HG03025 (cell line): ENCODE measurements at regions not wholly inside any gene's neighbourhood (a gene's known extent, or its start where the extent isn't known, plus 50 kb on each side); places are given as distances from the start of the nearest gene placed in this dataset.

Experiments
- ATAC-seq: cut with Tn5 transposase; IDR thresholded peaks from one replicate; pipeline ENCODE4 v1.9.1; 2021; ENCODE audit warnings: mild to moderate bottlenecking, moderate library complexity; ENCODE audit not compliant: unreplicated experiment, low FRiP score

DNA sequence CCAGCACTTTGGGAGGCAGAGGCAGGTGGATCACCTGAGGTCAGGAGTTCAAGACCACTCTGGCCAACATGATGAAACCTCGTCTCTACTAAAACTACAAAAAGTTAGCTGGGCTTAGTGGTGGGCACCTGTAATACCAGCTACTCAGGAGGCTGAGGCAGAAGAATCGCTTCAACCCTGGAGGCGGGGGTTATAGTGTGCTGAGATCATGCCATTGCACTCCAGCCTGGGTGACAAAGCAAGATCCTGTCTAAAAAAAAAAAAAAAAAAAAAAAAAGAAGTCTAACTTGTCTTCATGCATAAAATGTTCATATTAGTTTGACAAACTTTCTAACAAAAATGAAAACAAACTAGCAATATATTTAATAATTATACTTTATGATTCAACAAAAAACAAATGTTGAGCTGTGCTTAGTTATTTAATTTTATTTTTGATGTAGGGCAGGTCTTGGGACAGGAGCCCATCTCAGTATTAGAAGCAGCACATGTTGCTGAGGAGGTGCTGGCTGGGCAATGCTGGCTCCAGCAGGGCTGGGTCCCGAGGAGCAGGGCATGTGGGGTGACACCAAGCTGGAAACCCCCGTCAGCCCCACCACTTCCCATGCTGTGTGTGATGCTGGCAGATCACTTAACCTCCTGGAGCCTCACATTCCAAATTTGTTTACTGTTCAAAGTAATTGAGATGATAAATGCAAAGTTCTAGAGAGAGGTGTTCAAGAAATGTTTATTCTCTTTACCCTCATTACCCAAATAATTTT is 335.3 kb upstream of the KLF6 start:
- ATAC-seq: no peak

DNA sequence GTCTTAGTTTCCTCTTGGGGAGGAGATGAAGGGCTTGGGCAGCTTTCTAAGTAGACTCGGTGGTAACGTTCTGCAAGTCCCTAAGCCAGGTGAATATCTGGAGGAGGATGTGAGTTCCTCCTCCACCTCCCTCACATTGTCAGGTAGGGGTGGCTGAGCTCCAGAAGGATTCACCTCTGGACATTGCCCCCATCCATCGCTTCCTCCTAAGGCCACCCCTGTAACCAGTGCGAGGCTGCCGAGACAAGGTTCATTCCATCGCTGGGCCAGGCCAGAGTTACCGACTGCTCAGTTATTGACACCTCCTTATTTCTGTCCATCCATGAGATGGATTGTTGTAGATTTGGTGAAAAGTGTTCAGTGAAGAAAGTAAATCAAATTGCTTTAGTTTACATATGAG is 334.1 kb upstream of the KLF6 start:
- no peak for ATAC-seq

DNA sequence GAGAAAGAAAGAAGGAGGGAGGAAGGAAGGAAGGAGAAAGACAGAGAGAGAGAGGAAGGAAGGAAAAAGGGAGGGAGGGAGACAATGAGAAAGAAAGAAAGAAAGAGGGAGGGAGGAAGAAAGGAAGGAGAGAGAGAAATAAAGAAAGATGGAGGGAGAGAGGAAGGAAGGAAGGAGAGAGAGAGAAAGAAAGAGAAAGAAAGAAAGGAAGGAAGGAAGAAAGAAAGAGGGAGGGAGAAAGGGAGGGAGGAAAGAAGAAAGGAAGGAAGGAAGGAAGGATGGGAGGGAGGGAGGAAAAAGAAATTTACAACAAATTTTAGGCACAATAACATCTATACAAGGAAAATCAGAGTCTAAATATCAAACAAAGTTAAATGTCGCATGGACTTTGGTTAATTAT is 332.6 kb upstream of the KLF6 start:
- ATAC-seq: no peak

DNA sequence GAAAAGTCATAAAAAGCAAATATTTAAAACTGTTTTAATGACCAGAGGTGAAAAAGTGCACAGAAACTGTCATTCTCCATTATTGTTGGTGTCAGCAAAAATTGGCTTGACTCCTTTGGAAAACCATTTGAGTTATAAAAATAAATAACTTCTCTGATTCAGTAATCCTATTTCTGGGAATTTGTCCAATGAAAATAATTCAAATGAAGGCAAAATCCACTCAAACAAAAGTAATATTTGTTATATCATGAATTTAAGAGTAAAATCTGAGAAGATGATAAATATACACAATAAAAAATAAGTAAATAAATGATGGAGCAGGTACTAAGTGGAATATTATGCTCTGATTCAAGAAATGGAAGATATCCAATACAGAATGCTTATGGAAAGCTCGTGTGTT is 326.6 kb upstream of the KLF6 start:
- no peak for ATAC-seq

DNA sequence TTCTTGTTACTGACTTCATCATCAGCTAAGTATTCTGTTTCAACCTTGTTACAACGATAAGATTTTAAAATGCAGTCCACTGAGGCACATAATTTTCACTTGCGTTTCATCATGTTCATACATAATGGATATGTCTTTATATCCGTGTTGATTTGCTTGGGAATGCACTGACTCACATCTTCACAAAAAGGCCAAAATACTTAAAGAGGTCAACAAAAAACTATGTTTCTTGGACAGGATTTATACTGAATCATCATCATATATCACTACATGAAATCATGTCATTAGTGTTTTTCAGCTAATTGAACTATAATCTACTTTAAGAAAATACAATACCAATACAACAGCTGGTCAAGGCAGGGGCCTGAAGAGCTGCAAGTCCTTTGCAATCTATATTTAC is 324.5 kb upstream of the KLF6 start:
- no peak for ATAC-seq

DNA sequence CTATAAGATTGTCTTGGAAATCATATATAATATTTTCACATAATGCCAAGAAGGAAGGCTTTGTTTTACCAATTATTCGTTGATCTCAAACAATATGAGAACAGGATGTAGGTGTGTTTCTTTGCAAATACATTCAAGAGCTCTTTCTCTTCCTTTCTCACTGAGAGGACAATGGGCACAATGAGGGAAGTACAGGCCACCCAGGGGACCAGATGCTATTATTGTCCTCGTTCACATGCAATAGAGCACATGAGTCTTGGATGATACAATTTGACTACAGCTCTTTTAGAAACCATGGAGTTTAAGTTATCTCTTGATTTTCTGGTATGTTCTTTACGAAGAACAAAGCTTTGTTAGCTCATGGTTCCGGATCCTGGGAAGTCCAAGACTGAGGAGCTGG is 323.7 kb upstream of the KLF6 start:
- ATAC-seq: no peak

DNA sequence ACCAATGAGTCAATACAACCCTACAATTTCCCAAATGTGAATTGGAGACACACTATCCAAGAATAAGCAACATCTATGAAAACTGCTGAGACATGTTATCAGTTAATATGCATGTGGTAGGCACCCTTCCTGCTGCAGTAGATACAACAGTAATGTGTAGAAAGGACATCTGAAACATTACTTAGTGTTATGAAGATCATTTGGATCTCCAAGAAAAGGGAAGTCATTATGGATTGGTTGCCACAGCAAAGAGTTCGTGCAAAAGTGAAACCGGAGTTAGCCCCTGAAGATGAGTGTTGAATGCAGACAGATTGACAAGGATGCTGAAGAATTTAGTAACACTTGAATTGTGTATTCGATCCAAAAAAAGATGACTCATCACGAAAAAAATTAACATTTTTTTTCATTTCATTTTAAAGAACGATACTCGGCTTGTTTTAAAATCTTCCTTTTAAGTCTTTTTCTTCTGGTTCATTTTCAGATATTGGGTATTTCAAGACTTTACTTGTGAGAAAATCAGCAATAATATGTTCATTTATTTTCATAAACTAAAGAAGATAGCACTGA is 322.4 kb upstream of the KLF6 start:
- no peak for ATAC-seq

DNA sequence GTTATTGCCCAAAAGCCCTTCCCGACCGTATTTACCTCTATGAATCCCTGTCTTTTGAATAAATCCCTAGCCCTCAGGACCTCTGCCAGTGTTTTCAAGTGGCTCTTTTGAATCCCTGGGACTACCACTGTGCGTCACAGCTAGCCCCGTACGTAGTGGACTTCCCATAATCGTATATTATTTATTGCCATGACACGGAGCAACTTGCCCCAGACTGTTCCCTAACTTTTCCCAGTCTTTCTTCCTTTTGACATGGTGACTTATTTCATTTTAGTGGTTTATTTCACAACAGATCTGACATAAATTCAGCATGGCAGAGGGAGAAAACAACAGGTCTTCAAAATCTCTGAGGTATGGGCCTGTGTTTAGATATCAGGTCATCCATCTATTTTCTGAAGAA is 318.6 kb upstream of the KLF6 start:
- no peak for ATAC-seq

DNA sequence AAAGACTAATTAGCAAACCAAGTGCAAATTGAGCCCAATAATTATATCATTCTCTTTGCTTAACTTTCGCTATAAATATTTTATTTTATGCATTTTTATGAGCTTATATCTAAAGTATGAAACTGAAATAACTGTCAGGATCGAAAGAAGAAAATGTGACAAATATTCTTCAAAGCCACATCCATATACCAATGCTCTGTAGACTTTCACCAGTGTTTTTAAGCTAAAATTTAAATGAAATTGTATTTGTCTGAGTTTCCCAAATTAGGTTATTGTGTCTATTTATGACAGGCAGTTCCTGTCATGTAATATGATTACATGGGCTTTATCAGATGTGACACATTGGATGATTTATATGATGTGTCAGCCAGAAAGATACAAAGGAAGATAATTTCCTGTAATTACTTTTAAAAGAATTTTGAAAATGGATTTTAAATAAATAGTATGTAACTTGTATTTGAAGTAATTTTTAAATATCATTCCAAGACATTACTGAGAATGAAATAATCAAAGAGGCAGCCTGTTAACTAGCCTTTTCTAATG is 317.9 kb upstream of the KLF6 start:
- no peak for ATAC-seq

DNA sequence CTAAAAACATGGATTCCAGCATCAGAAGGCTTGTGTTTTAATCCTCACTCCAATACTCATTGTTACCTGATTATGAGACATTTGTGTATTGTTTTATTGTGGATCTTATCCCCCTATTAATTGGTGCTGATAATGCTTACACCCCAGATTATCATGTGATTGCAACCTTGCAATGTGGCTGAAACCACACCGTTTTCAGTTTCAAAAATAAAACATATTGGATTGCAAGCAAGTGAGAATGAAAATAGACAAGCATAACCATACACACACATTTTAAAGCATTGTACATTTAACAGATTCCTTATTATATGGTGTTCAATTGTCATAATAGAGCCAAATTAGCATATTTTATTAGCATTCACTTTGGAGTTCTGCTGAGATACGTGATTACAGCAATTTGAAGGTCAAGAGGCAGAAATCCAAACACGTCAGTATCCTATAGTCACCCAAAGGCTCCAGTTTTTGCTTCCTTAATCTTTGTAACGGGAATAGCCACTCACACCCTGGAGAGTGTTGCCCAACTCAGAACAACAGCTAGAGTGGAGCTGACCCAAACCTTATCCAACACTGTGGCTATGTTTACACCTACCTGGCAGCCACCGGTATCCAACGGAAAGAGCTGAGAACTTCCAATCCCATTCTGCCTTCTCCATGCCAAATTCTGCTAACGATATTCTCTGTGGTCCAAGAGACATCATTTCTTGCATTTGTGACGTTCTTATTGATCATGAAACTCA is 317.1 kb upstream of the KLF6 start:
- ATAC-seq: no peak

DNA sequence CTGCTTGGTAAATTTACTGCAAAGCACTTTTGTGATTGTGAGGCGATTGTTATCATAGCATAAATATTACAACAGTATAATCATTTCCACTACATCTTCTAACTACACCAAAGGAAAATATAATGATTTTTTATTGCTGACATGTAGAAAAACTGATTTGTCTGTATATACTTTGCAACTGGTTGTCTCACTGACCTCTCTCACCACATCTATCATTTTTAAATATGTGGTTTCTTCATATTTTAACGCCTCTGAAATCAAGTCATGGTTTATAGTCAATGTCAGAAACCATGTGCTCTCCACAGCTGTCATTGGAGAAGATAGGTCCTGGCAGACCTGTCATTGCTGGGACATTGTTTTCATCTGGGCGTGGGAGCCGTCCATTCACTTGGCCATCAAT is 315.4 kb upstream of the KLF6 start:
- ATAC-seq: no peak

DNA sequence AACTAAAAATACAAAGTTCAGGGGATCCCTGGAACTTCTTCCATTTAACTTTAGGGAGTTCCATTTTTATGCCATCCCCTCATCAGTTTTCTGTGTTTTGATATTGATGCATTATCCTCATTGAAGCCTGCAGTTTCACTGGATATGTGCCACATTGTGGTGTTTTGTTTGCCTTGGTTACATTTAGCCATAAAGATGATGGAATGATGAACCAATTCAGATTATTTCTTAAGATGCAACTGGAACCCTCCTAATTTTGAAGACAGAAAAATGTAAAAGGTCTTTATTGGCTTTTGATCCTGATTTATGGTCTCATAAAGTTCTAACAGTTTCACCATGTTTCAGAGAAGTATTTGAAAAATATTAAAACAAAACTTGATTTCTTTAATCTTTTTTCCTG is 314.2 kb upstream of the KLF6 start:
- ATAC-seq: no peak

DNA sequence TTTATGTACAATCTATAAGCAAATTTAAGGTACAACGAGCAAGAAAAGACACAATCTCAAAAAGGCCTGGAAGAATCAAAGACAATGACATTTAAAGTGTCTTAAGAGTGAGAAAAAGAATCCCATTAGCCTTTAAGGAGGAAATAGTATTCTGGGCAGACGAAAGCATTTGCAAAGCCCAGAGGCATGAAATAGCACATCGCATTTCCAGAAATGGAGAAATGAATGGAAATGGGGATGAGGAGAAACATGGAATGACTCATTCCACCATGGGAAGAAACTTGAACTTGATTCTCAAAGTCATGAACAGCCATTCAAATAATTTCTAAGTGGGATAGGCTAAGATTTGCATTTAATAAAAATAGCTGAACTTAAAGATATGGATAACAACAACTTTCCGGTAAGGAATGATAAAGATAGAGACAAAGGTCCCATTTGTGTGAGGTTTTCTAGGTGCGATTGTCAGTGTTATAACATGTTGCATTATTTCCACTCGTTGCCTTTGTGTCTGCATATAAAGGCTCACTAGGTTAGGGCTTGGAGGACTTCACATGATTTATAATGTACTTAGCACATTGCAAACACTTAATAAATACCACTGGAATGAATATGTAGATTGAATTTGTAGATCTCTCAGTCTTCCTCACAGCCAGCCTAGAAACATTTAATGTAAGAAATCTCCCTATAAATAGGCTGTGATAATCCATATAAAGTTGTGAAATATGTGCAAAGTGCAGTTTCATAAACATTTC is 310.3 kb upstream of the KLF6 start:
- no peak for ATAC-seq

DNA sequence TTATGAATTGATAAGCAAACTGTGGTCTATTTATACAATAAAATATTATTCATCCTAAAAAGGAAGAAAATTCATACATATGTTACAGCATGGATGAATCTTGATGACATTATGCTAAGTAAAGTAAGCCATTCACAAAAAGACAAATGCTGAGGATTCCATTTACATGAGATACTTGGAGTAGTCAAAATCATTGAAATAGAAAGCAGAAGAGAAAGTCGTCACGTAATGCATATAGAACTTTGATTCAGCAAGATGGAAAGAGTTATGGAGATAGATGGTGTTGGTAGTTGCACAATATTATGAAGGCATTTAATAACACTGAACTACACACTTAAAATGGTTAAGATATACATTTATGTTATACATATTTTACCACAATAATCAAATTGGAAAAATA is 309.7 kb upstream of the KLF6 start:
- no peak for ATAC-seq

DNA sequence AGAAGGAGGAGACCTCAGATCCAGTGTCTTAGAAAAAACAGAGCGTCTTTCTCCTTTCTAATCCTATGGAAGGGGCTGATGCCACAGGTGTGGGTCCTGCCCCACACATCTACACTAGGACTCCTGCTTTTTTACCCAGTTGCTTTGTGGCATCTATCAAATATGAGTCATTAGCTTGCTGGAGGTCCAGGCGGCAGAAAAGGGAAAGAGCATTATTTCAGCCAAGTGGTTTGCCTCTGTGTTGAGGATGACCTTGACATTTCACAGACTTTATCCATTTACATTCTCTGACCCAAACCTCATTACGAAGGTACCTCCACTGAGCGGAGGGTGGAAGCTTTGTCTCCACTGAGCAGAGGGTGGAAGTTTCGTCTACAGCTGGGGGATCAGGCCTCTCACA is 308.4 kb upstream of the KLF6 start:
- no peak for ATAC-seq

DNA sequence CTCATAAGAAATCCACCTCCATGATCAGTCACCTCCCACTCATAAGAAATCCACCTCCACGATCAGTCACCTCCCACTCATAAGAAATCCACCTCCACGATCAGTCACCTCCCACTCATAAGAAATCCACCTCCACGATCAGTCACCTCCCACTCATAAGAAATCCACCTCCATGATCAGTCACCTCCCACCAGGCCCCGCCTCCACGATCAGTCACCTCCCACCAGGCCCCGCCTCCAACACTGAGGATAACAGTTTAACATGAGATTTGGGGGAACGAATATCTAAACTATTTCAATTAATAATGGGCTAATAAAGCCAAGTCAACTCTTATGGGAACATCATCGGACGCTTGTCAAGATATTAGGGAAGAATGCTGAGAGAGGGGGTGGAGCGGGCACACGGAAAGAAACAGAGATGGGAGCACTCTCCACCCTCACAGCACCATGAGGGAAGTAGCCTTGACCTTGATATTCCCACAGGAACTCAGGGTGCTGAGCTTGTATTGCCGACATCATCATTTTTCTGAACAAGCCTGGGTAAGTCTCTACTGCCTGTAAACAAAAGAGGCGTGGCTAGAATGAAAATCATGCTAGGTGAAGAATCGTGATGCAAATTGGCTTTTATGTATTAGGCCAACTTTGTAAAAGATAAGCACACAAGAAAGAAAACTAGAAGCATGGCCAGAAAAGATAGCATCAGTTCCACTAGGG is 303.5 kb upstream of the KLF6 start:
- no peak for ATAC-seq

DNA sequence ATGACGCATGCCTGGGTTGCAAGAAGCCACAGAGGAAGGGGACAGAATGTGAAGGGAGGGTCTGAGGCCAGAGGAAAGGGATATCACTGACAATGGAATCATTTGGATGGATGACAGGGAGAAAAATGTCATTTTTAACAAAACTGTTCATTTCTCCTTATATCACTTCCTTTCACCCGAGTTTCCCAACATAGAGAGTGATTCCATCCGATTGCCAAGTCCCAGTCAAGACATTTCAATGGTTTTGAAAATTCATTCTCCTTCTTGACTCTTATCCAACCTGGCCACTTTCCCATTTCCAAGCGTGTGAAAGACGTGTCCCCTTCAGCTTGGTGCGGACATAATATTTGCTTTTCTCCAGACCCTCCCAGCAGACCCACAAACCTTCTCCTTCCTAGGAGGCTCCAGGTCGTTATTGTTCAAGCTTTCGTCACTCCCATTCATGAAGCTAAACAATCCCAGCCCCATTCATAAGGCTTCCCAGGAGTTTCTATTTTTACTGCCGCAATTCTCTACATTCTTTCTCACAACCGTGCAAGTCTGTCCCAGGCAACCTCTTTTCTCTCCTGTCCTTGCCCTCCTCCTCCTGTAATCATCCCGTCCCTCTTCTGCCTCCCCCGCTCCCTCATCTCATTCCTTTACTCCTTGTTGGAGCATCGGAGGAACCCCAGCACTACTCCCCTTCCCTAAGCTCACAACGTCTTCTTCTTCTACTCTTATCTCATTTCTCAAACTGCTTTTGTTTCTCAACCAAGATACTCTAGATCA is 301.3 kb upstream of the KLF6 start:
- ATAC-seq: no peak

DNA sequence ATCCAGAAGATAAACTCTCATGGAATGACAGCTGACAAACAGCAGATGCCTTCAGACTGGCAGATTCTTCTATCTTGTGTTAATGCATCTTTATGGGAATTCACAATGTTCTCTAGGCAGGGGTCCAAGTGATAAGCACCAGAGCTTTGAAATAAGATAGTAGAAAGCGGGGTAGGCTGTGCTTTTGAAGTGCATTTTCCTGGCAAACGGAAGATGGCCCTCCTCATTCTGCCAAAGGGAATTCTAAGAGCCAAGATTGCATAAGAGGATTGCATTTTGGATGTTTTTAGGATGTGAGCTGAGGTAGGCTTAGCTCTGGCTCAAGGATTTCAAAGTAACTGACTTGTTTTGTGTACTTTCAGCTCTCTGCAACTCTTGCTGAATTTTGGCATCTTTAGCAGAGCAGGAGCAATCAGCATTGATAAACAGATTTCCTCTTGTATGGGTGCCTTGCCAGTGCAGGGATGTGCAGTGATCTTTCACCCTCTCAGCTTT is 298.5 kb upstream of the KLF6 start:
- no peak for ATAC-seq

DNA sequence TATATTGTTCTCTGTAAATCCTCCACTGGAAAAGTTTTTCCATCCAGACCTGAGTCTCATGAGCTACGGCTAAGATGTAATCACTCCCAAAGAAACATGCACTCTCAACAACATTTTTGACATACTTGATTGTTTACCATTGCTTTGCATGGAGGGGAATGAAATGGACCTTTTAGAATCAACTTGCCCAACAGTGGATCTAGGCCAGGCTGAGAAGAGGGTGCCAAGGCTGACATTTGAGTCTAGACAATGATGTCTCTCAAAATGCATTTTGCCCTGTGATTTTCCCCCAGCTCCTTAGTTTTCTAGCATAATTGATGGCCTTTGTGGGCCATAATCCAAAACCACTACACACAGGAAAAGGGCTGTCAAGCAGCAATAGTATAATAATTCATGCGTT is 297.9 kb upstream of the KLF6 start:
- ATAC-seq: no peak
